Activated T-cell treated with anti-CD3 and anti-CD28 coated beads, Interleukin-2, amount 50 U/mL, for 72 hours (primary cell): ENCODE measurements at regions not wholly inside any gene's neighbourhood (a gene's known extent, or its start where the extent isn't known, plus 50 kb on each side); places are given as distances from the start of the nearest gene placed in this dataset.
"Not testable (repeated sequence)": the region's sequence is repeated elsewhere in the genome, so short reads cannot be mapped to it uniquely, and the experiment has no call there.

Experiments
- ATAC-seq, 2 donors: fragments of 150-1000 bp; cut with Tn5 transposase; replicated peaks in 1 of 2; 2 replicates each; pipeline ENCODE4 v1.10.0; 2021; ENCODE audit warnings: moderate library complexity in 2 of 2, mild to moderate bottlenecking in 1 of 2
- DNase-seq, 2 donors: peaks; one replicate each; pipeline ENCODE4 v3.0.0; 2021 to 2022; ENCODE audit warnings: mixed read lengths in 1 of 2
- H3K27ac Mint-ChIP-seq: one replicate; pipeline ENCODE4 v1.8.0; 2022; ENCODE audit warnings: mild to moderate bottlenecking, moderate library complexity, mixed read lengths
- H3K27me3 Mint-ChIP-seq: one replicate; pipeline ENCODE4 v1.8.0; 2022; ENCODE audit warnings: low read depth, mixed read lengths
- H3K36me3 Mint-ChIP-seq, 2 donors: one replicate each; pipeline ENCODE4 v1.8.0; 2022; ENCODE audit warnings: mixed read lengths in 2 of 2, mild to moderate bottlenecking in 1 of 2; ENCODE audit not compliant: insufficient read depth in 2 of 2
- H3K4me1 Mint-ChIP-seq: one replicate; pipeline ENCODE4 v1.8.0; 2022; ENCODE audit warnings: low read depth, mixed read lengths
- H3K4me3 Mint-ChIP-seq, 2 donors: one replicate each; pipeline ENCODE4 v1.8.0; 2022; ENCODE audit warnings: mild to moderate bottlenecking in 2 of 2, mixed read lengths in 2 of 2, moderate library complexity in 2 of 2
- H3K9me3 Mint-ChIP-seq, 2 donors: one replicate each; pipeline ENCODE4 v1.8.0; 2022; ENCODE audit warnings: mixed read lengths in 2 of 2

GRCh38 chr4:189235599-189235998 is 705.1 kb upstream of the FRG1 start:
- DNase-seq: no peak
- Mint-ChIP-seq H3K4me1 (no peaks in the 10 kb centered on the region), H3K27ac (no peak overlapping the region), H3K9me3 (peaks cover 2 to 6% of the 10 kb centered on the region in 2 donors), H3K36me3 (no peaks in the 10 kb centered on the region), H3K4me3 (no peak overlapping the region), H3K27me3 (no peaks in the 10 kb centered on the region)
- ATAC-seq: no peak

- not testable (repeated sequence) for H3K9me3 Mint-ChIP-seq, H3K4me3 Mint-ChIP-seq, H3K4me1 Mint-ChIP-seq, H3K36me3 Mint-ChIP-seq, H3K27ac Mint-ChIP-seq, ATAC-seq, H3K27me3 Mint-ChIP-seq, DNase-seq
Observed at GRCh38 chr4:189236321-189236720, 704.4 kb upstream of the FRG1 start.

- Mint-ChIP-seq H3K27ac (no peak overlapping the region), H3K9me3 (peaks cover 2 to 7% of the 10 kb centered on the region in 2 donors), H3K4me1 (no peaks in the 10 kb centered on the region), H3K36me3 (no peaks in the 10 kb centered on the region), H3K4me3 (no peak overlapping the region), H3K27me3 (no peaks in the 10 kb centered on the region)
- DNase-seq (no peak), ATAC-seq (no peak)
Observed at GRCh38 chr4:189237340-189237739, 703.3 kb upstream of the FRG1 start.

- no peak overlapping the region for H3K27ac Mint-ChIP-seq
- no peak for ATAC-seq
- H3K36me3 Mint-ChIP-seq: peaks cover 0 to 1% of the 10 kb centered on the region in 2 donors
- no peak for DNase-seq
- no peaks in the 10 kb centered on the region for H3K27me3 Mint-ChIP-seq
- no peak overlapping the region for H3K4me3 Mint-ChIP-seq
- H3K9me3 Mint-ChIP-seq: peaks cover 6 to 9% of the 10 kb centered on the region in 2 donors
- no peaks in the 10 kb centered on the region for H3K4me1 Mint-ChIP-seq
Observed at GRCh38 chr4:189255636-189256035, 685.0 kb upstream of the FRG1 start.

- no peaks in the 10 kb centered on the region for H3K36me3 Mint-ChIP-seq
Observed at GRCh38 chr4:189261475-189261874, 679.2 kb upstream of the FRG1 start.

GRCh38 chr4:189265515-189265914 is 675.2 kb upstream of the FRG1 start:
- H3K9me3 Mint-ChIP-seq: peaks cover 15 to 17% of the 10 kb centered on the region in 2 donors
- H3K36me3 Mint-ChIP-seq: peaks cover 0 to 2% of the 10 kb centered on the region in 2 donors
- H3K27ac Mint-ChIP-seq: no peak overlapping the region
- H3K4me3 Mint-ChIP-seq: no peak overlapping the region
- no peaks in the 10 kb centered on the region for H3K27me3 Mint-ChIP-seq
- ATAC-seq (no peak), DNase-seq (no peak)
- H3K4me1 Mint-ChIP-seq: no peaks in the 10 kb centered on the region

More at GRCh38 chr4:189261475-189261874, 679.2 kb upstream of the FRG1 start:
- no peak for ATAC-seq
- Mint-ChIP-seq H3K4me3 (no peak overlapping the region), H3K27ac (no peak overlapping the region), H3K9me3 (peaks cover 5 to 9% of the 10 kb centered on the region in 2 donors), H3K27me3 (no peaks in the 10 kb centered on the region), H3K4me1 (no peaks in the 10 kb centered on the region)
- no peak for DNase-seq

GRCh38 chr4:189267312-189267965 is 673.2 kb upstream of the FRG1 start:
- H3K27ac Mint-ChIP-seq: no peak overlapping the region
- H3K36me3 Mint-ChIP-seq: peaks cover 0 to 2% of the 10 kb centered on the region in 2 donors
- ATAC-seq (no peak), DNase-seq (no peak)
- peaks cover 10 to 12% of the 10 kb centered on the region in 2 donors for H3K9me3 Mint-ChIP-seq
- H3K4me3 Mint-ChIP-seq: no peak overlapping the region
- no peaks in the 10 kb centered on the region for H3K4me1 Mint-ChIP-seq
- H3K27me3 Mint-ChIP-seq: no peaks in the 10 kb centered on the region

GRCh38 chr4:189278597-189279165 is 662.0 kb upstream of the FRG1 start:
- H3K36me3 Mint-ChIP-seq: peaks cover 0 to 2% of the 10 kb centered on the region in 2 donors
- no peak overlapping the region for H3K27ac Mint-ChIP-seq
- no peaks in the 10 kb centered on the region for H3K27me3 Mint-ChIP-seq
- no peak for ATAC-seq
- DNase-seq: no peak
- H3K4me1 Mint-ChIP-seq: no peaks in the 10 kb centered on the region
- H3K4me3 Mint-ChIP-seq: no peak overlapping the region
- peaks cover 4 to 5% of the 10 kb centered on the region in 2 donors for H3K9me3 Mint-ChIP-seq

GRCh38 chr4:189279188-189279587 is 661.5 kb upstream of the FRG1 start:
- no peaks in the 10 kb centered on the region for H3K27me3 Mint-ChIP-seq
- DNase-seq (no peak), ATAC-seq (no peak)
- H3K4me1 Mint-ChIP-seq: no peaks in the 10 kb centered on the region
- H3K27ac Mint-ChIP-seq: no peak overlapping the region
- H3K36me3 Mint-ChIP-seq: peaks cover 0 to 2% of the 10 kb centered on the region in 2 donors
- H3K4me3 Mint-ChIP-seq: no peak overlapping the region
- H3K9me3 Mint-ChIP-seq: peaks cover 6 to 8% of the 10 kb centered on the region in 2 donors

- no peak overlapping the region for H3K27ac Mint-ChIP-seq
- no peaks in the 10 kb centered on the region for H3K4me1 Mint-ChIP-seq
- DNase-seq: no peak
- no peaks in the 10 kb centered on the region for H3K27me3 Mint-ChIP-seq
- no peak overlapping the region for H3K4me3 Mint-ChIP-seq
- ATAC-seq: no peak
- H3K36me3 Mint-ChIP-seq: no peaks in the 10 kb centered on the region
- H3K9me3 Mint-ChIP-seq: peaks cover 2 to 5% of the 10 kb centered on the region in 2 donors
Observed at GRCh38 chr4:189285377-189285776, 655.3 kb upstream of the FRG1 start.

- Mint-ChIP-seq H3K4me1 (no peaks in the 10 kb centered on the region), H3K36me3 (no peaks in the 10 kb centered on the region), H3K9me3 (peaks cover 1 to 4% of the 10 kb centered on the region in 2 donors), H3K27ac (no peak overlapping the region), H3K4me3 (no peak overlapping the region), H3K27me3 (no peaks in the 10 kb centered on the region)
- ATAC-seq: no peak
- no peak for DNase-seq
Observed at GRCh38 chr4:189291939-189292338, 648.7 kb upstream of the FRG1 start.

GRCh38 chr4:189293459-189293858 is 647.2 kb upstream of the FRG1 start:
- DNase-seq (no peak), ATAC-seq (no peak)
- Mint-ChIP-seq H3K27me3 (no peaks in the 10 kb centered on the region), H3K36me3 (no peaks in the 10 kb centered on the region), H3K27ac (no peak overlapping the region), H3K4me1 (no peaks in the 10 kb centered on the region), H3K9me3 (peaks cover 1 to 4% of the 10 kb centered on the region in 2 donors), H3K4me3 (no peak overlapping the region)

- H3K27ac Mint-ChIP-seq: no peak overlapping the region
- no peaks in the 10 kb centered on the region for H3K4me1 Mint-ChIP-seq
- no peaks in the 10 kb centered on the region for H3K27me3 Mint-ChIP-seq
- H3K9me3 Mint-ChIP-seq: peaks cover 1 to 4% of the 10 kb centered on the region in 2 donors
- ATAC-seq (no peak), DNase-seq (no peak)
- H3K36me3 Mint-ChIP-seq: no peaks in the 10 kb centered on the region
- no peak overlapping the region for H3K4me3 Mint-ChIP-seq
Observed at GRCh38 chr4:189294574-189294973, 646.1 kb upstream of the FRG1 start.

- Mint-ChIP-seq H3K27me3 (no peaks in the 10 kb centered on the region), H3K36me3 (peaks cover 0 to 1% of the 10 kb centered on the region in 2 donors), H3K4me1 (no peaks in the 10 kb centered on the region), H3K27ac (no peak overlapping the region), H3K4me3 (no peak overlapping the region), H3K9me3 (peaks cover 3 to 4% of the 10 kb centered on the region in 2 donors)
- DNase-seq (no peak), ATAC-seq (no peak)
Observed at GRCh38 chr4:189299706-189300105, 641.0 kb upstream of the FRG1 start.
